ENCODE measurements at regions not wholly inside any gene's neighbourhood (a gene's known extent, or its start where the extent isn't known, plus 50 kb on each side); places are given as distances from the start of the nearest gene placed in this dataset.
"Not testable (repeated sequence)": the region's sequence is repeated elsewhere in the genome, so short reads cannot be mapped to it uniquely, and the experiment has no call there.

DNA sequence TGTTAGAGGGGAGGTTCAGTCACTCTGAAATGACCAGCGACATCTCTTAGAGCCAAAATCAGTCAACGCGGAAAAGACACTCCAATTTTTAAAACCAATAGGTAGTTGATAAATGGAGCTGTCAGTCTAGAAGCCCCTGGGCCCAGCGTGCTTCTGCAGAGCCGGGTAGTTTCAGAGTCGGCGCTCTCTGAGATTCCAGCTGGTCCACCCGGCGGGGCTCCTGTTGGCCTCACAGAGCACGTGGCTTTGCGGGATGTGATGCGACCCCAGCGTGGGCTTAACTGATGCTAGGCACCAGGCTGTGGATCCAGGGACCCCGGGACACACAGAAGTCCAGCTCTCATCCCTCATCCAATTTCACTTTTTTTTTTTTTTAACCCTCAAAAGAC, 245.9 kb downstream of the BCL2L11 start:
- not testable (repeated sequence) for DNase-seq (ENCODE audit: low spot score)

GRCh38 chr2:111367080-111367479, 246.4 kb downstream of the BCL2L11 start:
- DNase-seq (ENCODE audit: low spot score): not testable (repeated sequence)

DNA sequence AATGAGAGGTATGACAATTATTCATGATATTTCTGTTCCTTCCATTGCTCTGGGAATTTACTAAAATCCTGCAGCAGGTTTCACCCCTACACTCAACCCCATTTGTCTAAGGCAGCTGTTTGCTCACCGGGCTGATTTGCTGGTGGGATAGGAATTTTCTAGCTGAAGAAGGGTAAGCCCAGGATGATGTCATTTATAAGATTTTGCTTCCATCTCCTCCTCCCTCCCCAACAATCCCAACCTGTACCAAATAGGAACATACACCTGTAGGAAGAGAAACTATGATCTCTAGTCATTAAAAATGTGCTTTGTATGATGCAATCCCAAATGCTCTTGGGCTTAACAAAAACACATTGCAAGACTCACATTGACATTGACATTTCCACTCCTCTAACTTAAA, 247.2 kb downstream of the BCL2L11 start:
- not testable (repeated sequence) for DNase-seq (ENCODE audit: low spot score)

DNA sequence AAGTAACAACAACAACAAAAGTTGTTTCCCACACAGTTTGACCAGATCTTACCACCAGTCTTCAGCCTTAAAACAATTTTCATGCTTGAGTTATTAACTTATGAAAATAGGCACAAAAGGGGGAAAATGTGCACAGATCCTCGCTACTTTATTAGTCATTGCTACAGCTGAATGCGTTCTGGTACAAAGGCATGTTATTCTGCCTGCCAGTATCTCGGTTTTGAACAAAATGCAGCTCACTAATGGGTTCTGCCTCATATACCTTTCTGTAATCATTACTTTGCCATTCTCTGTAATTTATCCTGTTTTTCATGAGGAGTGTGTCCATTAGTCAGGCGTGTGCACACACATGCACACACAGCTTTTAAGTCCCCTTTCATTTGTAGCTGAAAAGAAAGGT, 247.6 kb downstream of the BCL2L11 start:
- DNase-seq (ENCODE audit: low spot score): not testable (repeated sequence)

GRCh38 chr2:111373060-111373459, 252.3 kb downstream of the BCL2L11 start:
- DNase-seq (ENCODE audit: low spot score): not testable (repeated sequence)

DNA sequence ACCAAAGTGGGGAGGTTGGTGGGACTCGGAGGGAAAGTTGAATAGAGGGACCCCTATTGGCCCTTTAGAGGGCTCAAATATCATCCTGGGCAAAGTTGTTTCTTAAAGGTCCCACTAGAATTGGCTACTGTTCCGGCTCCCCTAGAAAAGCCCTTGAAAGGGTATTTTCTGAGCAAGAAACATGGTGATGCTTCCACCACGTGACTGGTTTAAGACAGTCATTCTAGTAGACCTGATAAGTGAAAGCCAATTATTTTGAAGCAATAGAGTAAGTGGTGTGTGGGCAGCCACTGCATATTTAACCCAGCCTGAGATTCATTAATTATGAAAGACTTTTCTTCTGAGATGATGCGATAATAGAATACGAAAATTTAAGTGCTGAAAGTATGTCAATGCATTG, 253.3 kb downstream of the BCL2L11 start:
- DNase-seq (ENCODE audit: low spot score): not testable (repeated sequence)

GRCh38 chr2:111374734-111375133, 254.0 kb downstream of the BCL2L11 start:
- not testable (repeated sequence) for DNase-seq (ENCODE audit: low spot score)

DNA sequence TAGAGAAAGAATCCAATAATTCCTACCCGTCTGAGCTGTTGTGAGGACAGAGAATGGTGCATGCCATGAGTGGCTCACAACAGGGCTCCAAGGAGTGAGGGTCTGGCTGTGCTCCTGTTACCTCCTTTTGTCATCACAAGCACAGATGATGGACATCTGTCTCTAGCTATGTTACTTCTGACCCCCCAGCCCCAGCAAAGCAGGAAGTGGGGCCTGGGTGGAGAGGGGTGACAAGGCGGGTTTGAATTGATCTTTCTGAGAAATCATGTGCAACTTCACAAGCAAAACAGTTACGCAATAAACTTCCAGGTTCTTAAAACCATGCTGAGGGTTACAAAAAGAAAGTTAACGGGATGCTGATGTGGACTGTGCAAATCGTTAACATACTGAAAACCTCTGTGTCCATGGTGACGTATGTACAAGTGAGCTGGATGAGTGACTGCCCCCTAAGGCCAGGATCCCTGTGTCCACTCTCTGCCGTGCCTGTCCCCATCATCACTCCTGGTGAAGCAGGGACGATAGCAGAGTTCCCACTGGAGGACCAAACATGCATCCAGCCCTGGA, 254.7 kb downstream of the BCL2L11 start:
- not testable (repeated sequence) for DNase-seq (ENCODE audit: low spot score)

DNA sequence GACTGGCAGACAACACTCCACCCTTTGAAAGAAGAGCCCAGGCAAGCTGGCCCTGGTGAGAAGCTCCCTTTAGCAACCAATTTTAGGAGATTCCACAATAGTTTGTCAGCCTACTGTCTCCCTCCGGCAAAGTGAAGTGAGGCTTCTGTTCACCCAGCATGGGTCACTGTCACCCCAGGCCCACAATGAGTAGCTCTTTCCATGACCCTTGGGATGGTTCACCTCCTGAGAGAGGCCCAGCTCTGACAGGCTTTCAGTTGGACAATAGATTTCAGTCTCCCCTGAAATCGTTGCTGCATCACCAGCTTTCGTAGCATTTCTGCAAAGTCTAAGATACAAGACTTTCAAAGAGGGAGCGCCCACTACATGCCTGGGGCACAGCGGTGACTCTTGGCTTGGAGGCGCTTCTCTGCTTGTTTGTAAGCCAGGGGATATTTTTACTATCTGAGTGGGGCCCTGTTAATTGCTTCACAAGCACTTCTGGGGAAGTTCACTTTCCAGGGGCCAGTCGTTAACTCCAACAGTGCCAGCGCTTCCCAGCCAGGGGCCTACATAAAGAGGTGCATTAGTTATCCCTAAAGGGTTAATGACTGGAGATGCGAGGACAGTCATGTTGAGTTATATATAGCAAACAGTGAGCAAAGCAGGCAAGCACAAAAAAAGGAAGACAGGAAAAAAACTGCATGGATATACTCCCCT, 255.7 kb downstream of the BCL2L11 start:
- DNase-seq (ENCODE audit: low spot score): not testable (repeated sequence)

DNA sequence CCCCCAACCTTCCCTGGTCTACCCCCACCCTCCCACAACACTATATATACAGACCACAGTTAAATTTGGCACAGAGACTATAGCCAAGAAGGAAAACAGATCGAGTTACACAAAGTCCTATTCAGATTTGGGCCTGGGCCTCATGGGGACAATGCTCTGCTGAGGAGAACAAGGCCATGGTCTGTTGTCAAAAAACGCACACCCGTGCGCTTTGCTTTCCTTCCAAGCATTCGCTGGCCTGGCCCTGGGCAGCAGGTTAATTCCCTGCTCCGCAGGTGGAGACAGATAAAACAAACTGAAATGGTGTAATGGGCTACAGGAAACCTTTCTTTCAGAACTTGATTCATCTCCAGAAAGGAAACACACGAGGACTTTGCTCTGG, 256.2 kb downstream of the BCL2L11 start:
- DNase-seq (ENCODE audit: low spot score): not testable (repeated sequence)

DNA sequence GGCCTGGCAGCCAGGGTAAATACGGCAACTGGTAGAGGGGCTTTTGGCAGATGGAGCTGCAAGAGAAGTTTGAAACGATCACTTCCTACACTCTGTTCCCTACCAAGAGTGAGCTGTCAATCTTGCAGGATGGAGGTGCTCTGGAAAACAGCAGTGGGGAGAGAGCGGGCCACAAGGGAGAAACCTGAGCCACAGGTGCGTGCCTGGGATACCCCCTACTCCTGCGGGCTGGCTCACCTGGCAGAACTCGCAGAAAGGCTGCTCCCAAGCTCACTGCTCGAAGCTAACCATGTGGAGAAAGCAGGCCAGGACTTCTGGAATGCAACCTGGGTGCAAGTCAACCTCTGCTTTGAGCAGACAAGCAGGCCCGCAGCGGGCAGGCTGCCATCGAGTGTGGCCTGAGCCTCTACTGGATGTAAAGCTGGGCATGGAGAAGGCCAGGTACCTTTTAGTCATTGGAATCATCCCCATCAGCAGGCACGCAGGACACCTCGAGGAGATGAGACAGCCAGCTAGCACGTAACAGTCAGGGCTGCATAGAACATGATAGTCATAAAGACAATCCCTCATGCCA, 256.8 kb downstream of the BCL2L11 start:
- DNase-seq (ENCODE audit: low spot score): not testable (repeated sequence)

- not testable (repeated sequence) for DNase-seq (ENCODE audit: low spot score)
Observed at GRCh38 chr2:111378348-111378747, 257.6 kb downstream of the BCL2L11 start.

- not testable (repeated sequence) for DNase-seq (ENCODE audit: low spot score)
Observed at GRCh38 chr2:111380733-111381439, 260.2 kb downstream of the BCL2L11 start.

- not testable (repeated sequence) for DNase-seq (ENCODE audit: low spot score)
Observed at GRCh38 chr2:111381530-111382306, 261.0 kb downstream of the BCL2L11 start.

GRCh38 chr2:111382507-111382906, 261.8 kb downstream of the BCL2L11 start:
- not testable (repeated sequence) for DNase-seq (ENCODE audit: low spot score)

DNA sequence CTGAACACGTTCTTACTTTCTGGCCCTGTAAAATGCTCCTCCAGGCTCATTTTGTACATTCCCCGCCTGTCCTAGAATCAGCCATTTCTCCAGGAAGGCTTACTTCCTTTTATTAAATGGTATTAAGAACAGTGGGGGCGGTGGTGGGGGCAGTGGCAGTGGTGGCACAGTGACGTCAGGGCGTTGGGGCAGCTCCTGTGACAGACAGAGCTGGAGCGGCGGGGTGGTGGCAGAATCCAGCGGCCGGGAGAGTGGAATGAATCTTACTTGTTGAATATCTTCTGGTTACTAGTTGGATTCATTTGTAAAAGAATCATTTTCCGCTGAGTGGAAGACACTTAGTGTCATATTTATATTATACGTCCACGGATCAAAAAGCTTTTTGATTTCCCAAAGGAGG, 262.6 kb downstream of the BCL2L11 start:
- DNase-seq (ENCODE audit: low spot score): not testable (repeated sequence)

DNA sequence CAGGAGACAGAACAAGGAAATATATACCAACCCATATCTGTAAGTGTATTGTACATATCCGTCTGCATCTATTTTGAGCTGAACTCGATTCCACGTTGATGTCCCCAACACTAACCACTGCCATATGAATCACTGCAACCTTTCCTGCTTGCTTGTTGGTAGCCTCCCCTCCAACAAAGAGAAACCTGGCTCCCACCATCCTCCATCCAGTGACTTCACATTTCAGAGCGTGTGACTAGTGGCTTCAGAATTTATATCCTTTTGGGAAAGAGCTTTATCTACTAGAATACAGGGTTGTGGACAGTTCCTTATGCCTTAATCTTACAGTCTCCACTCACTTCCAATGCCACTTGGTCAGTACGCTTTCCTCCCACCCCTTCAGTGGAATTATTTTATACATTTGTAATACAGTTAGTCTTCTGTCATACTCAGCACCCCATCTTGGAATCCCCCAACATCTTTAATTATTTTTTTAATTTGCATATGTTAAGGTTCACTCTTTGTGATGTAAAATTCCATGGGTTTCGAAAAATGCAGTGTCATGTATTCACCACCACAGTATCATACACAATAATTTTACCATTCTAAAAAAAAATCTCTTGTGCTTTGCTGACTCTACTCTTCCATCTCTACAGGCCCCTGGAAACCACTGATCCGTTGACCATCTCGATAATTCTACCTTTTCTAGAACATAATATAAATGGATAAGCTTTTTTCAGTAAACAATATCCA, 264.7 kb downstream of the BCL2L11 start:
- not testable (repeated sequence) for DNase-seq (ENCODE audit: low spot score)

GRCh38 chr2:111390605-111391004, 269.9 kb downstream of the BCL2L11 start:
- not testable (repeated sequence) for DNase-seq (ENCODE audit: low spot score)

DNA sequence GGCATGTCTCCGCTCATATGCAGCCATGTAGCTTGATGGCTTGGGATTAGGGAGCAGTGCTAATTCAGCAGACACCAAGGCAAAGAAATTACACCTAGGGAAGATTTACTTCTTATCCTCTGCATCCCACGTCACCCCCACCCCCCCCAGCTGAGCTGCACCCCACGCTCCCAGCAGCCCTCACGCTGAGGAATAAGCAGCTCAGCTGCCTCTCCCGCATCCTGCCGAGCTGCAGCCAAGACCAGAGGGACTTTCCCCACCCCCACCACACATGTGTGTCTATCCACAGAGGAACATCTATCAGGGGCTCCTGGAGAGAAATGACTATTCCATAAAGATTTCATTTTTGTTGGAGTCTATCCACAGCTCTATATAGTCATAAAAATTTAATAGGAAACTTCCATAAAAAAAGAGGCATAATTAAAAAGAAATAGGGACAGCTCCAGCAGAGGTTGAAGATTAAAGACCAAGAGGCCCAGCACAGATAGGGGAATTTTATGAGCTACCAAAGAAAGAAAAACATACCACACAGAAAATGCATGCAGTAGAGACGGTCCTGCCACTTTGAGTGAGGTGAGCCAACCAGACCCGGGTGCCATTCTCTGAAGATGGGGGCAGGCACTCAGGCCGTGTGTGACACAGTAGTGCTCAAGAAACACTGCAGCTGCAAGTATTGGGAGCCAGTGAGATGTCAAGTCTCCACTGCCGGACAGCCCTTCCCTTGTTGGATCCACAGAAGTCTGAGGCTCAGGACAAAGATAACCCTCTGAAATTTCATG, 274.8 kb downstream of the BCL2L11 start:
- DNase-seq (ENCODE audit: low spot score): not testable (repeated sequence)

DNA sequence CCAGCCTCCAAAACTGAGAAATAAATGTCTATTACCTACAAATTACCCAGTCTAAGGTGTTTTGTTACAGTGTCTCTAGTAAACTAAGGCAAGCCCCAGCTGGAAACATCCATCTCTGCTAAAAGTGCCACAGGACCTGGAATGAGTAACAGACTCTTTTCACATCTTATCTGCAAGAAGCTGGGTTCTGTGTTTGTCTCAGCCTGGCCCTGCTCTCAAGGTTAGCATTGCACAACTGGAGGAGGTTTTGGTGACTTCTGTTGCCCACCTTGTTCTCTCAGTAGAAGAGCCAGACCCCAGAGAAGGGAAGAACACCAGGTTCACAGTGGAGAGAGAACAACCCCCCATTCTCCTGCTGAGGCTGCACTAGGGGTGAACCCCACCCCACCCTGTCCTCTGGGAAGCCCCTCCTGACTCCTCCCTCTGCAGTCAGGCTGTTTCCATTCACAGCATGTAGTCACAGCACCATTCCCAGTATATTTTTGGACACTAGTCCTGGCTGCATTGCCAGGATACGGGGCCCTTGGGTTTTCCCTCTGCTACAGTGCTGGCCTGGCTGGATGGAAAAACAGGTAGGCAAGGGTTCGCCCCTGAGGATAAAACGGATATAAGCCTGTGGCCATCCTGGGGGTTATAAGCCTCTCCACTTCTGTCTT, 280.0 kb downstream of the BCL2L11 start:
- DNase-seq (ENCODE audit: low spot score): not testable (repeated sequence)

Measured in cerebellar cortex (tissue), 1 donor.